Posterior vena cava (tissue), 2 donors: ENCODE measurements at regions not wholly inside any gene's neighbourhood (a gene's known extent, or its start where the extent isn't known, plus 50 kb on each side); places are given as distances from the start of the nearest gene placed in this dataset.

ENCODE experiments used
- DNase-seq: peaks from one replicate; pipeline ENCODE4 v3.0.0-alpha.2; 2020; ENCODE audit warnings: low spot score
- intact Hi-C, 2 donors: fragments of 100-400 bp; cut with DNase I; formaldehyde crosslinking; loops; one replicate each; pipeline versions ENCODE4 v1.14.1 to v1.14.2; 2022 to 2023
- donor health status: DM: yes; HTN: yes; CAD: no.
- donor health status: DM: yes; HTN: yes; CAD: no.

GRCh38 chr13:86826232-86826631 lies 844.9 kb upstream of the SLITRK5 start:
- intact Hi-C loops, result no loop called here
- no peak for DNase-seq

- no peak for DNase-seq
- intact Hi-C loops, result no loop called here
These were observed 841.1 kb upstream of the SLITRK5 start for GRCh38 chr13:86830046-86830445.

- intact Hi-C loops, result no loop called here
- DNase-seq, result no peak
These were observed 840.1 kb upstream of the SLITRK5 start for GRCh38 chr13:86831084-86831483.

GRCh38 chr13:86838411-86839120 lies 832.6 kb upstream of the SLITRK5 start:
- no peak for DNase-seq
- intact Hi-C loops, result no loop called here

DNA sequence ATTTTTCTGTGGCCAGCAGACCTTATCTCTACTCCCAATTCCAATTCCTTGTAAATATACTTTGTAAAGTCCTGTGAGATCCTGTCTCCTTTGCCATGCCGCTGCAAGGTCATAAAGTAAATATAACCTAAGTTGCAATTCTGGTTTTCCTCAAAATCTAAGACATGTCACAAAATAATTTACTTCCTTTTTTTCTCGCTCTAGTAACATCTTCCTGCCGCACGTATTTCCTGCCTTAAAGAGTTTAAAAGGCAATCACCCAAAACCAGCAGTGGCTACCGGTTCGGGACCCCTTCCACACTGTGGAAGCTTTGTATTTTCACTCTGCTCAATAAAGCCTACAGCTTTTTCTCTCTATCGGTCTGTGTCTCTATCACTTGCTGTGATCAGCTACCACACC lies 832.0 kb upstream of the SLITRK5 start:
- DNase-seq, result no peak
- intact Hi-C loops, result no loop called here

DNA sequence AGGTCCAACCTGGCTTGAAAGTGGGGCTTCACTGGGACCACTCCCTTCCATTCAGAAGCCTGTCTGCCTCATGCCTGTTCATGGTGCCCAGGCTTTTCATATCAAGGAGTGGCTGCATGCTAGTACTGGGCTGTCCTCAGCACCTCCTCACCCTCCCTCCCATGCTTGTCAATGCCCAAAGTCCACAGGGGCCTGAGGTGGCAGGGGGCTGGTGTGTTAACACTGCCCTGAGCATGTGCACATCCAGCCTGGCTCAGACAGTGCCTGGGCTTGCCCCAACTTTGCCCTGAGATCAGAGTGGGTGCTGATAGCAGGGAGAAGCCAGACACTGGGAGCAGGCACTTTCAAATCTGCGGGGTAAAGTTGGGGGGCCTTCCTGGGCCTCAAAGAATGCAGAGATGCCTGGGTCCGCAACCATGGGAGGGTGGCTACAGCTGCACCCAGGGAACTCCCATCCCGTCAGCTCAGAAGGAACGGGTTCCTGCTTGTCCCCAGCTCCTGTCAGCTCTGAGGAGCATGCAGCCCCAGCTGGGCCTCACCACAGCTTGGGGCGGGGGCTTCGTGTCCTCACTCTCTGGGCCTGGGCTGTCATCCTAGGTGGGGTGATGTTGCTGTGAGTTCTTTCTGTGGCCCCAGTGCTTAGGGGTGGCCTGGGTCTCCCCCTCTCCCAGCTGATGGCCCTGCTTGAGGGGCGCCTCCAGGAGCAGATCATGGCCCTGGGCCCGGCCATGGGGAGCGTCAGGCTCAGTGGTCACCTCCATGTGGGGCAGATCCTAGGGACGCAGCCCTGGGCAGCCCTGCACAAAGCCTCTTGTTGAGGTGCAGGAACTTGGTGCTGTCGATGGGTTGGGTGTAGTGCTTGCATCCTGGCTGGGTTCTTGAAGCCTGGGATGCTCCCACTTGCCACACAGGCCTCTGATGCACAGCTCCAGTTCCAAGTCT lies 830.6 kb upstream of the SLITRK5 start:
- intact Hi-C loops, result no loop called here
- DNase-seq, result no peak

DNA sequence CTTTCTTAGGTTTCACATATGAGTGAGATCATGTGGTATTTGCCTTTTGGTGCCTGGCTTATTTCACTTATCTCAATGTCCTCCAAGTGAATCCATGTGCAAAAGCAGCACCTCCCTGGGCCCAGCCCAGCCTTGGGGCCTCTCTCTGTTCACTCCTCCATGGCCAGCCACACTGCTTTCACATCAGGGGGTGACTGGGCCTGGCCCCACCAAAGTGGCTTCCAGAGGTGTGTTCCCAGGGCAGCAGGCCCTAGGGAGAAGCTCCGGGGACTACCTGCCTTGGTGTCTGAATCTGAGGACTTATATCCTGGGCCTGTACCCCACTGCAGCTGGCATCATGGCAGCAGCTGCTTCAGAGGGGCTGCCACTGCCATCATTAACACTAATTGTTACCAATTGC lies 829.9 kb upstream of the SLITRK5 start:
- no peak for DNase-seq
- intact Hi-C loops, result no loop called here

- no peak for DNase-seq
- intact Hi-C loops, result no loop called here
These were observed 824.7 kb upstream of the SLITRK5 start for GRCh38 chr13:86846501-86846900.

GRCh38 chr13:86848716-86849115 lies 822.5 kb upstream of the SLITRK5 start:
- no peak for DNase-seq
- intact Hi-C loops, result no loop called here

DNA sequence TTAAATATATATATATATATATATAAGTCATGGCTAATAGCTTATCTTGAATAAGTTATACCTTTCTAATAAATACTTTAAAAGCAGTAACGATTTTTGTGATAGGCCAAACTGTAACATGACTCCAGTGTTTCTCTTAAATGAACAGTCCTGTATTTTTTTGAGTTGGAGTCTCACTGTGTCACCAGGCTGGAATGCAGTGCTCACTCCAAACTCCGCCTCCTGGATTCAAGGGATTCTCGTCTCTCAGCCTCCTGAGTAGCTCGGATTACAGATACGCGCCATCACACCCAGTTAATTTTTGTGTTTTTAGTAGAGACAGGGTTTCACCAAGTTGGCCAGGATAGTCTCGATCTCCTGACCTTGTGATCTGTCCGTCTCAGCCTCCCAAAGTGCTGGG lies 814.2 kb upstream of the SLITRK5 start:
- no peak for DNase-seq
- intact Hi-C loops, result no loop called here

DNA sequence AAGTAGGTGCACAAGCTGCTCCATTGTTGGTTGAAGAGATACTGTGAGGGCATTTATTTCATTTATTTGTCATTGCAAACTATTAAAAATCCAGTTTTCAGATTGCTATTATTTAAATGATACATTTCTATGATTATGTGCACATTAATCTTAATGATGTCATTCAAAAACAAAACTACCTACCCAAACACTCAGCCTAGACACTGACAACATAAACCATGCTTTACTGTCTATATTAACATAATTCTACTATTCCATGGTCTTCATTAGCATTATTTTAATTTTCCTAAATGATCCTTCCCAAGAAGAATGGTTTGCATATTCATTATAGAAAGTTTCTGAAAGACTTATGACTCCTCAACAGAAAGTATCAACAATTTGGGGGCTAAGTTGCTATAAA lies 813.0 kb upstream of the SLITRK5 start:
- DNase-seq, result no peak
- intact Hi-C loops, result no loop called here

- no peak for DNase-seq
- intact Hi-C loops, result no loop called here
These were observed 809.0 kb upstream of the SLITRK5 start for GRCh38 chr13:86862137-86862536.

GRCh38 chr13:86864376-86864775 lies 806.8 kb upstream of the SLITRK5 start:
- no peak for DNase-seq
- intact Hi-C loops, result no loop called here

DNA sequence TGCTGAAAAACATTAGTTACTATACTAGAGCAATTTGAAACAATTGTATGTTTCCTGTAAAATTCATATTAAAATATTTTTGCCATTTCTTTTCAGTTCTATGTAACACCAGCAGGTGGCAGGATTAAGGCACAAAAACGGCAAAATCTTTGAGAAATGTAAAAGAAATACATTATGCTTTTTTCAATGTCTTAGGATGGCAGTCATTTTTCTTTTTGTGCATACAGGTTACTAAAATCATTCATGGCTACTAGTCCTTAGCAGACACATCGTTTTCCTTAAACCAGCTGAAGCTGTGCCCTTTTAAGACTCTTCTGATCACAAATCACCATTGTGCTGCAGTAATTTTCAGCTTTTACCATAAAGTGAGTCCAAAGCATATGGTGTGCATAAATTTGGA lies 800.7 kb upstream of the SLITRK5 start:
- DNase-seq, result no peak
- intact Hi-C loops, result no loop called here

GRCh38 chr13:86877441-86877840 lies 793.7 kb upstream of the SLITRK5 start:
- no peak for DNase-seq
- intact Hi-C loops, result no loop called here

DNA sequence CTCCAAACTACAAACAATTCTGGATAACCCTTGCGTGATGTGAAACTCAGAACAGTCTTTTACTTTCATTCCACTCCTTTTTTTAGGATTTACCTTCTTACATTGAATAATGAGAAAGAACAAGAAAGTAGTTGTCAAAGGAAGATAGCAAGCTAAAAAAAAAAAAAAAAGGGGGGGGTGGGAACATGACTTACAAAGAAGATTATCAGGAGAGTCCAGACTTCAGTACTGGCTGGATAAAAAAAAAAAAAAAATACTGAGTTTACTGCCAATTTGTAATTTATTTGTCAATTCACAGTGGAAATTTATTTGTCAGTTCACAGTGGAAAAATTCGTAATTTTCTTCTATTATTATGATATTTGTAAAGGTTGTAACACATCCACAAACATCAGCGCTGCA lies 792.4 kb upstream of the SLITRK5 start:
- DNase-seq, result no peak
- intact Hi-C loops, result no loop called here

DNA sequence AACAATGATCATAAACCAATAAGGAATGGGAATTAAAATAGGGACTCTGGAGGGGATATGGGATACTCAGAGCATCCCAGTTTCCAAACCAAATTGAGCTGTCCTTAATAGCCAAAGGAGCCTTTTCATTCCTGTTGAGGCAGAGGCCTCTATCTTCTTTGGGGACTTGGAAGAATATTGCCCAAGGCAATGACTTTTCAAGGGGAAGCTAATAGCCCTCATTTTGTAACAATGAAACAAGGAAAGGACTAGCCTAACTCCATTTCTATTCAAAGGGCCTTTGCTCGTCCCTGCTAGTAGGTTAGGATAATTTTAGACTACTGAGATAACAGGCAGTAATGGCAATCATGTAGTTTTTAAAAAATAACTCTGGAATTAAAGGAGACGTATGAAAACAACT lies 789.8 kb upstream of the SLITRK5 start:
- no peak for DNase-seq
- intact Hi-C loops, result no loop called here

- intact Hi-C loops, result no loop called here
- no peak for DNase-seq
These were observed 789.1 kb upstream of the SLITRK5 start for GRCh38 chr13:86882107-86882506.

DNA sequence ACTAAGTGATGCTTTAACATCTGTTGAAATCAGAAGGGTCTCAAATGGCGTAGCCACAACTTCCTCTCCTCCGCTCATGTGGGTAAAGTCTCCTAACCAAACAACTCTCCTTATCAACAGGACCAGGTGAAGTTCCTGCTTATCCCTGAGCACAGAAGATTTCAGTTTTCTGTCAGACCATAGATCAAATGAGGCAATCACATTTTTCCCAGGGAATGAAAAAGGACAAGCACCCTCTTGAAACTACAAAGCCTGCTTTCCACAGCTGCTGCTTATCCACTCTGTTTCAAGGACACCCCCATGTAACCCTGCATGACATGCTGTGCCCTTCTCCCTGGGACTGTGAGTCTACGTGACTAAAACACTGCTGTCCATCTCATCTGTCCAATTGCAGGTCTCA lies 788.3 kb upstream of the SLITRK5 start:
- intact Hi-C loops, result no loop called here
- DNase-seq, result no peak

- no peak for DNase-seq
- intact Hi-C loops, result no loop called here
These were observed 778.8 kb upstream of the SLITRK5 start for GRCh38 chr13:86892330-86892729.

DNA sequence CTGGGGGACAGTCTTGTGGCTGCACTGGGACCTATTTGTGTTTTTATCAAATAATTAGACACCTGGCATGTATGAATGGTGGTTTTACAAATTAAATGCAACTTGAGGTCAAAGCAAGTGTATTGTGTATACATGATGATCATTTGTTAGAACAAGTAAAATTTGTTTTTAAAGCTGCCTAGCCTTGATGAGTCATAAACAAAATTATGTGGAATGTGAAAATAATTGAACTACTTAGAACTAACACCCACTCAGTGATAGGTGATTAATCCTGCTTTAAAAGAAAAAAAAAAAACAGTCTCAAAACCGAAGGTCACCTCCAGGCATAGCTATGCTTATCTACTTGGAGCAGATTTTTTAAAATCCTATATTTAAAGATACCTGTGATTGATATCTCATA lies 770.3 kb upstream of the SLITRK5 start:
- DNase-seq, result no peak
- intact Hi-C loops, result no loop called here
